ENCODE measurements at regions not wholly inside any gene's neighbourhood (a gene's known extent, or its start where the extent isn't known, plus 50 kb on each side); places are given as distances from the start of the nearest gene placed in this dataset.
A peak's percentile ranks its signal among the peaks of the same experiment; 100 is the strongest.
"Not testable (repeated sequence)": the region's sequence is repeated elsewhere in the genome, so short reads cannot be mapped to it uniquely, and the experiment has no call there.

GRCh38 chr2:209160800-209161588, 262.9 kb upstream of the MAP2 start:
- DNase-seq (ENCODE audit: low read depth): no peak

- DNase-seq (ENCODE audit: low read depth): no peak
Observed at GRCh38 chr2:209162129-209162528, 261.7 kb upstream of the MAP2 start.

GRCh38 chr2:209181984-209182383, 241.9 kb upstream of the MAP2 start:
- no peak for DNase-seq (ENCODE audit: low read depth)

GRCh38 chr2:209186886-209187285, 237.0 kb upstream of the MAP2 start:
- not testable (repeated sequence) for DNase-seq (ENCODE audit: low read depth)

GRCh38 chr2:209189893-209190292, 234.0 kb upstream of the MAP2 start:
- no peak for DNase-seq (ENCODE audit: low read depth)

GRCh38 chr2:209191139-209191538, 232.7 kb upstream of the MAP2 start:
- no peak for DNase-seq (ENCODE audit: low read depth)

- no peak for DNase-seq (ENCODE audit: low read depth)
Observed at GRCh38 chr2:209194717-209195116, 229.1 kb upstream of the MAP2 start.

GRCh38 chr2:209208211-209208610, 215.6 kb upstream of the MAP2 start:
- peak; percentile 2 for DNase-seq (ENCODE audit: low read depth)

- no peak for DNase-seq (ENCODE audit: low read depth)
Observed at GRCh38 chr2:209209943-209210342, 213.9 kb upstream of the MAP2 start.

- no peak for DNase-seq (ENCODE audit: low read depth)
Observed at GRCh38 chr2:209230560-209230959, 193.3 kb upstream of the MAP2 start.

- DNase-seq (ENCODE audit: low read depth): no peak
Observed at GRCh38 chr2:209236377-209236776, 187.5 kb upstream of the MAP2 start.

- no peak for DNase-seq (ENCODE audit: low read depth)
Observed at GRCh38 chr2:209238765-209239584, 184.9 kb upstream of the MAP2 start.

- DNase-seq (ENCODE audit: low read depth): no peak
Observed at GRCh38 chr2:209239585-209239938, 184.3 kb upstream of the MAP2 start.

- no peak for DNase-seq (ENCODE audit: low read depth)
Observed at GRCh38 chr2:209240204-209240603, 183.6 kb upstream of the MAP2 start.

- DNase-seq (ENCODE audit: low read depth): no peak
Observed at GRCh38 chr2:209253544-209253943, 170.3 kb upstream of the MAP2 start.

- no peak for DNase-seq (ENCODE audit: low read depth)
Observed at GRCh38 chr2:209259767-209260166, 164.1 kb upstream of the MAP2 start.

- no peak for DNase-seq (ENCODE audit: low read depth)
Observed at GRCh38 chr2:209260281-209260680, 163.6 kb upstream of the MAP2 start.

GRCh38 chr2:209261366-209262053, 162.3 kb upstream of the MAP2 start:
- DNase-seq (ENCODE audit: low read depth): not testable (repeated sequence)

GRCh38 chr2:209269024-209269423, 154.8 kb upstream of the MAP2 start:
- DNase-seq (ENCODE audit: low read depth): no peak

GRCh38 chr2:209276000-209276399, 147.8 kb upstream of the MAP2 start:
- no peak for DNase-seq (ENCODE audit: low read depth)

GRCh38 chr2:209277444-209277843, 146.4 kb upstream of the MAP2 start:
- no peak for DNase-seq (ENCODE audit: low read depth)

GRCh38 chr2:209298601-209299000, 125.2 kb upstream of the MAP2 start:
- DNase-seq (ENCODE audit: low read depth): no peak

GRCh38 chr2:209299478-209299877, 124.4 kb upstream of the MAP2 start:
- DNase-seq (ENCODE audit: low read depth): not testable (repeated sequence)
